Parathyroid adenoma (tissue), 2 donors: ENCODE measurements at regions not wholly inside any gene's neighbourhood (a gene's known extent, or its start where the extent isn't known, plus 50 kb on each side); places are given as distances from the start of the nearest gene placed in this dataset.

Experiments used
- H2AFZ ChIP-seq: fragments of 300-600 bp; sonication (generic); one replicate; pipeline ENCODE4 v1.7.0; 2017; ENCODE audit warnings: antibody characterized with exemption, mild to moderate bottlenecking
- H3K27ac ChIP-seq: fragments of 300-600 bp; sonication (generic); one replicate; pipeline ENCODE4 v1.7.0; 2017
- H3K27me3 ChIP-seq: fragments of 300-600 bp; sonication (generic); one replicate; pipeline ENCODE4 v1.7.0; 2017; ENCODE audit warnings: low read length; ENCODE audit not compliant: control insufficient read depth, insufficient read depth
- H3K36me3 ChIP-seq: fragments of 300-600 bp; sonication (generic); one replicate; pipeline ENCODE4 v1.7.0; 2017; ENCODE audit warnings: low read length; ENCODE audit not compliant: control insufficient read depth, insufficient read depth
- H3K4me1 ChIP-seq: fragments of 300-600 bp; sonication (generic); one replicate; pipeline ENCODE4 v1.7.0; 2017; ENCODE audit warnings: control low read depth
- H3K4me2 ChIP-seq: fragments of 300-600 bp; sonication (generic); one replicate; pipeline ENCODE4 v1.7.0; 2017; ENCODE audit warnings: low read length
- H3K4me3 ChIP-seq: fragments of 300-600 bp; sonication (generic); one replicate; pipeline ENCODE4 v1.7.0; 2017; ENCODE audit warnings: low read depth, low read length
- H3K79me2 ChIP-seq: fragments of 300-600 bp; sonication (generic); one replicate; pipeline ENCODE4 v1.7.0; 2017; ENCODE audit warnings: control low read depth
- H3K9ac ChIP-seq: fragments of 300-600 bp; sonication (generic); one replicate; pipeline ENCODE4 v1.7.0; 2017; ENCODE audit warnings: mild to moderate bottlenecking
- H3K9me3 ChIP-seq: fragments of 300-600 bp; sonication (generic); one replicate; pipeline ENCODE4 v1.7.0; 2017; ENCODE audit warnings: low read length; ENCODE audit not compliant: control insufficient read depth
- TF ChIP-seq, protein P1 (sequence below): fragments of 300-600 bp; sonication (generic); IDR thresholded peaks from one replicate; pipeline ENCODE4 v1.7.0; 2017; ENCODE audit warnings: antibody characterized with exemption, mild to moderate bottlenecking
- donor health status: primary hyperparathyroidism.

DNA sequence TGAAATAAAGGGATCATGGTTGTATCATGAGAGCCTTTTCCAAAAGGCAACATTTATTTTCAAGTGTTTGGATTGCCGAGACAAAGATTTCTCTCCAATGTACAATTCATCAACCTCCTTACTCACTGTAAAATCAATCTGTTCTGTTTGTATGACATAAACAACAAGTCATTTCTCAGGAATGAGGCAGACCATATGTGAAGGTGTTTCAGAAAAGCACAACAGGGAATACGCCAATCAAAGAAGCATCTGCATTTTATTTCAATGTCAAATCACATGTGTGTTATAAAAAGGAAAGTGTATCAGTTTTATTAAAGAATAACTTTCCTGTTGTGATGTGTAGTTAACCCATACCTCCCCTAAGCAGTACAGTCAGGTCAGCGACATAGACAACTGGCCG lies 653.7 kb downstream of the TFAP2A start:
- Histone ChIP-seq H3K79me2 (no peaks in the 10 kb centered on the region), H3K4me3 (no peak overlapping the region), H3K27me3 (no peaks in the 10 kb centered on the region), H3K9ac (no peak overlapping the region), H3K27ac (no peak overlapping the region), H3K4me2 (no peak overlapping the region), H3K9me3 (no peaks in the 10 kb centered on the region), H2AFZ (no peak overlapping the region), H3K4me1 (no peaks in the 10 kb centered on the region), H3K36me3 (no peaks in the 10 kb centered on the region)
- TF ChIP-seq, protein P1, sequence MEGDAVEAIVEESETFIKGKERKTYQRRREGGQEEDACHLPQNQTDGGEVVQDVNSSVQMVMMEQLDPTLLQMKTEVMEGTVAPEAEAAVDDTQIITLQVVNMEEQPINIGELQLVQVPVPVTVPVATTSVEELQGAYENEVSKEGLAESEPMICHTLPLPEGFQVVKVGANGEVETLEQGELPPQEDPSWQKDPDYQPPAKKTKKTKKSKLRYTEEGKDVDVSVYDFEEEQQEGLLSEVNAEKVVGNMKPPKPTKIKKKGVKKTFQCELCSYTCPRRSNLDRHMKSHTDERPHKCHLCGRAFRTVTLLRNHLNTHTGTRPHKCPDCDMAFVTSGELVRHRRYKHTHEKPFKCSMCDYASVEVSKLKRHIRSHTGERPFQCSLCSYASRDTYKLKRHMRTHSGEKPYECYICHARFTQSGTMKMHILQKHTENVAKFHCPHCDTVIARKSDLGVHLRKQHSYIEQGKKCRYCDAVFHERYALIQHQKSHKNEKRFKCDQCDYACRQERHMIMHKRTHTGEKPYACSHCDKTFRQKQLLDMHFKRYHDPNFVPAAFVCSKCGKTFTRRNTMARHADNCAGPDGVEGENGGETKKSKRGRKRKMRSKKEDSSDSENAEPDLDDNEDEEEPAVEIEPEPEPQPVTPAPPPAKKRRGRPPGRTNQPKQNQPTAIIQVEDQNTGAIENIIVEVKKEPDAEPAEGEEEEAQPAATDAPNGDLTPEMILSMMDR, result no peak

DNA sequence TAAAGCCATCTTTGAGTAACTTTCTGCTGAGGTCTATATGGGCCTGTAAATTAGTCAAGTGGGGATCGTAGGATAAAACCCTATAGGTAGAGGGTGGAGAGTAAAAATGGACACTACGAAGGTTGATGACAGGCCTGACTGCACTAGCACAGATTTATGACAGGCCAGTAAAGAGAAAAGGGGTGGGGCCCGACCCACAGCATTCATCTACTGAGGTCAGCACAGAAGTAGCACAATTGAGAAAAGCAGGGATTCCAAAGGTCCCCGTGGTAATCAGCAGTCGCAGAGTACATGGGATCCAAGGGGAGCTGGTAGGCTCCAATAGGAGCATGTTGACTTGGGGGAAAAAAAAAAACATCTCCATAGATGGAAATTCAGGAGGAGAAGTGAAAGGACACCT lies 660.4 kb downstream of the TFAP2A start:
- H3K27ac ChIP-seq, result no peak overlapping the region
- no peak overlapping the region for H3K9ac ChIP-seq
- no peak overlapping the region for H2AFZ ChIP-seq
- TF ChIP-seq, protein P1, result no peak
- H3K4me2 ChIP-seq, result no peak overlapping the region
- H3K36me3 ChIP-seq, result no peaks in the 10 kb centered on the region
- no peaks in the 10 kb centered on the region for H3K4me1 ChIP-seq
- H3K4me3 ChIP-seq, result no peak overlapping the region
- no peaks in the 10 kb centered on the region for H3K9me3 ChIP-seq
- no peaks in the 10 kb centered on the region for H3K79me2 ChIP-seq
- no peaks in the 10 kb centered on the region for H3K27me3 ChIP-seq

DNA sequence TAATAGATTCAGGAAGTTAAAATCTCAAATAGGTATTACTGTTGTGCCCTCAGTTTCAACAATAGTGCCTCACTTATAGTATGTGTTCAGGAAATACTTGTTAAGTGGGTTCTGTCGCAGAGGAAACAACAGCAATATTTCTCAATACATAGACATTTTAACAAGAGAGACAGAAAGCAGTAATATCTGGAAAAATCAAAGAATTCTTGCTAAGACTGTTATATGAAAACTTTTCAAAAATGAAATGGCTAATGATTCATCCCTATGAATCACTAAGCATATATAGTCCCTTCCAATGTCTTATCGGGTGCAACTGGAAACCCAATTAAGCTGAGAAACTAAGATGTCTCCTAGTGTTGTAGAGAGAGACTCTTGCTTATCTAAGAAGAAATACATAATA lies 668.9 kb downstream of the TFAP2A start:
- no peaks in the 10 kb centered on the region for H3K79me2 ChIP-seq
- TF ChIP-seq, protein P1, result no peak

DNA sequence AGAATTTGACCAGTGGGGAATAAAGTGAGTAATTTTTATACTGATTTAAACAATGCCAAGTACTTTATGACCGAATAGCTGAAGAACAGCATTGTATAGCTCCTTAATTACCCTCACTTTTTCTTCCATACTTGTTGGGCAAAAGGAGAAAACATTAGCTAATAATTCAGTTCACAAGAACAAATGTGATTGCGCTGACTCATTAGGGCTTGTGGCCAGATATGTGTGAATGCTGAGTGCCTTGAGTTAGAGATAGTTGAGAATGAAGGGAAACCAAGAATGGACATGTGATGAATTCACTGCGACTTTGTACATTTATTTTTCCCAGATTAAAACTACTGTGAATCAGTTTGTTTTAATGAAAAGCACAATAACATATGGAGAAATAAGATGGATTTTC lies 669.4 kb downstream of the TFAP2A start:
- TF ChIP-seq, protein P1, result no peak

More for the DNA sequence above, 668.9 kb downstream of the TFAP2A start:
- no peak overlapping the region for H3K27ac ChIP-seq
- no peak overlapping the region for H3K4me3 ChIP-seq
- no peaks in the 10 kb centered on the region for H3K36me3 ChIP-seq
- no peak overlapping the region for H2AFZ ChIP-seq
- no peaks in the 10 kb centered on the region for H3K27me3 ChIP-seq
- H3K9me3 ChIP-seq, result no peaks in the 10 kb centered on the region
- no peak overlapping the region for H3K9ac ChIP-seq
- no peak overlapping the region for H3K4me2 ChIP-seq
- H3K4me1 ChIP-seq, result no peaks in the 10 kb centered on the region

DNA sequence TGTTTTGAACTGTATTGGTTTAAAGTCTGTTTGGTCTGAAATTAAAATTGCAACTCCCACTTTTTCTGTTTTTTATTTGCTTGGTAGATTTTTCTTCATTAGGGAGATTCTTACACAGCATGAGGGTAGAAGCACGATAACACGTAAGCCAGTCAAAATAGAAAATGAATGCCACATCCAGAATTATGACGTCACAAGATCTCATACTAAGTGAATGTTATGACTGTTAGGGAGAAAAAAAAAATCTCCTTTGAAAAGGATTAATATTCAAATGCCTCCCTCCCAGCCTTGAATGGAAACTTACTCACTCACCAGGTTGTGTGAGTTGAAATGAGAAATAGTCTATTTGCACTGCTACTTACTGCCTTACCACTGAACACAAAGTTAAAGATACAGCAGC lies 670.8 kb downstream of the TFAP2A start:
- Histone ChIP-seq H3K27me3 (no peaks in the 10 kb centered on the region), H3K36me3 (no peaks in the 10 kb centered on the region), H3K4me2 (no peak overlapping the region), H3K79me2 (no peaks in the 10 kb centered on the region), H3K9me3 (no peaks in the 10 kb centered on the region), H3K27ac (no peak overlapping the region), H3K4me1 (no peaks in the 10 kb centered on the region), H3K9ac (no peak overlapping the region), H3K4me3 (no peak overlapping the region), H2AFZ (no peak overlapping the region)
- TF ChIP-seq, protein P1, result no peak

More for the DNA sequence above, 669.4 kb downstream of the TFAP2A start:
- no peak overlapping the region for H3K9ac ChIP-seq
- H3K27ac ChIP-seq, result no peak overlapping the region
- no peak overlapping the region for H3K4me2 ChIP-seq
- H3K27me3 ChIP-seq, result no peaks in the 10 kb centered on the region
- no peak overlapping the region for H3K4me3 ChIP-seq
- no peaks in the 10 kb centered on the region for H3K9me3 ChIP-seq
- no peaks in the 10 kb centered on the region for H3K36me3 ChIP-seq
- no peaks in the 10 kb centered on the region for H3K79me2 ChIP-seq
- no peak overlapping the region for H2AFZ ChIP-seq
- H3K4me1 ChIP-seq, result no peaks in the 10 kb centered on the region
